ENCODE measurements at regions not wholly inside any gene's neighbourhood (a gene's known extent, or its start where the extent isn't known, plus 50 kb on each side); places are given as distances from the start of the nearest gene placed in this dataset.

- Histone ChIP-seq H3K4me3 (peak overlapping the region in 2 of 3 donors; percentile 63 to 70), H3K9me3 (no peaks in the 10 kb centered on the region), H3K27ac (peak overlapping the region; percentile 67 to 97), H3K36me3 (no peaks in the 10 kb centered on the region), H3K27me3 (no peaks in the 10 kb centered on the region), H3K4me1 (peaks cover 6 to 13% of the 10 kb centered on the region in 2 donors)
- intact Hi-C loops (cut with DNase I; ENCODE audit: low total_unique reads), result no loop called here
- peak; percentile 67 to 74 for DNase-seq (ENCODE audit: low spot score in 2 of 2)
- no peak for TF ChIP-seq CTCF (IDR thresholded peaks at IDR 0.05)
- no peak for TF ChIP-seq POLR2A (IDR thresholded peaks at IDR 0.05)
- no peak for TF ChIP-seq POLR2AphosphoS5 (IDR thresholded peaks at IDR 0.05)
These were observed 142.1 kb downstream of the SEC14L1 start for GRCh38 chr17:77282524-77283515.

GRCh38 chr17:77284023-77284617, 143.4 kb downstream of the SEC14L1 start:
- intact Hi-C loops (cut with DNase I; ENCODE audit: low total_unique reads), result no loop called here
- peak overlapping the region; percentile 67 to 97 for H3K27ac ChIP-seq
- peaks cover 6 to 18% of the 10 kb centered on the region in 2 donors for H3K4me1 ChIP-seq

GRCh38 chr17:77285594-77286390, 145.0 kb downstream of the SEC14L1 start:
- Histone ChIP-seq H3K9me3 (no peaks in the 10 kb centered on the region), H3K27me3 (no peaks in the 10 kb centered on the region), H3K4me1 (peaks cover 6 to 18% of the 10 kb centered on the region in 2 donors), H3K4me3 (peak overlapping the region in 2 of 3 donors; percentile 15 to 44), H3K36me3 (no peaks in the 10 kb centered on the region), H3K27ac (peak overlapping the region; percentile 97 to 98)
- intact Hi-C loops (cut with DNase I; ENCODE audit: low total_unique reads), result no loop called here
- TF ChIP-seq POLR2AphosphoS5 (IDR thresholded peaks at IDR 0.05) (no peak), POLR2A (IDR thresholded peaks at IDR 0.05) (no peak), CTCF (IDR thresholded peaks at IDR 0.05) (no peak)
- DNase-seq (ENCODE audit: low spot score in 2 of 2), result peak; percentile 68 to 81

More at GRCh38 chr17:77284023-77284617, 143.4 kb downstream of the SEC14L1 start:
- Histone ChIP-seq H3K36me3 (no peaks in the 10 kb centered on the region), H3K9me3 (no peaks in the 10 kb centered on the region), H3K27me3 (no peaks in the 10 kb centered on the region), H3K4me3 (no peak overlapping the region)
- no peak for TF ChIP-seq POLR2A (IDR thresholded peaks at IDR 0.05)
- TF ChIP-seq POLR2AphosphoS5 (IDR thresholded peaks at IDR 0.05), result no peak
- no peak for TF ChIP-seq CTCF (IDR thresholded peaks at IDR 0.05)
- no peak for DNase-seq (ENCODE audit: low spot score in 2 of 2)

- no peaks in the 10 kb centered on the region for H3K27me3 ChIP-seq
- intact Hi-C loops (cut with DNase I; ENCODE audit: low total_unique reads), result no loop called here
- DNase-seq (ENCODE audit: low spot score in 2 of 2), result no peak
- H3K9me3 ChIP-seq, result no peaks in the 10 kb centered on the region
- H3K4me1 ChIP-seq, result peaks cover 6 to 18% of the 10 kb centered on the region in 2 donors
- H3K36me3 ChIP-seq, result no peaks in the 10 kb centered on the region
- peak overlapping the region in 2 of 3 donors; percentile 15 to 44 for H3K4me3 ChIP-seq
- H3K27ac ChIP-seq, result peak overlapping the region; percentile 97 to 98
- no peak for TF ChIP-seq CTCF (IDR thresholded peaks at IDR 0.05)
- no peak for TF ChIP-seq POLR2A (IDR thresholded peaks at IDR 0.05)
- TF ChIP-seq POLR2AphosphoS5 (IDR thresholded peaks at IDR 0.05), result no peak
These were observed 145.5 kb downstream of the SEC14L1 start for GRCh38 chr17:77286391-77286640.

Measured in breast epithelium (tissue), 4 donors.